GM12864 (cell line): ENCODE measurements at regions not wholly inside any gene's neighbourhood (a gene's known extent, or its start where the extent isn't known, plus 50 kb on each side); places are given as distances from the start of the nearest gene placed in this dataset.

ENCODE experiments used
- DNase-seq: peaks from one replicate; pipeline ENCODE4 v3.0.0-alpha.2; 2011; ENCODE audit warnings: low read depth
- H3K4me3 ChIP-seq: 2 replicates; pipeline ENCODE4 v1.5.1; 2011; ENCODE audit warnings: mild to moderate bottlenecking, low read depth, low read length, control low read depth
- TF ChIP-seq, protein P1 (sequence below): IDR thresholded peaks from 2 replicates; pipeline ENCODE4 v1.5.1; 2011; ENCODE audit warnings: low read depth, mild to moderate bottlenecking, moderate library complexity, low read length, control low read depth, inconsistent platforms; ENCODE audit errors: missing control alignments

DNA sequence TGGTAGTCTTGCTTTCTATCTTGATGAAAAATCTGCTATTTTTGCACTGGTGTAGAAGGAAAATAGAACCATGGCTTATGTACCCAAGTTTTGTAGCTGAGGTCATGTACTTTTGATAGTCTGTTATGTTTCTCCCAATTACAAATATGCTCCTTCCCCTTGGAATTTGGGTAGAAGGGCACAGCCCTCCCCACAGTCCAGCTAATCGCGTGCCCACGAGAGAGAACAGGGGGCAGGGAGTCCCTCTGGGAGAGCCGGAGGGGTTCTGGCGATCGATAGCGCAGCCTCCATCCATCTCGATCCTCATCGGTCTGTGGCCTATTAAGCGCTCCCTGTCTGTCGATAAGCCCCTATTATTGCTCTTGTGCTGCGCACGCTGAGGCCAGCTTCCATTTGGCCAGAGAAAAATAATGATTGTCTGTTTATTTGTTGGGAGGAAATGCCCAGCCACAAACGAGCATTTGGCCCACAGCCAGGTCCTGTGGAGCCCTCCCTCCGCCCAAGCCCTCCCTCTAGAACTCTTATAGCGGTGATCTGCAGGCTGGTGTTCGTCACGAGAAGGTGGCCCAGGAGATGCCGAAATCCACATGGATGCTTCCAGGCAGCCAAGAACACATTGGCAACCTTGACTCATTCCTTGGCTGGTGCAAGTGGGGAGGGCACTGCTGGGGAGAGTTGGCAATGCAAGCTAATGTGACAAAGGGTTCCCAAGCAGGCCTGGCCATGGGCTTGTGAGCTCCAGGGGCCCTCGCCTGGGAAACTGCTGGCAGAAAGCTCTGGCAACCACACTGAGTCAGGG, 134.7 kb upstream of the TNR start:
- TF ChIP-seq, protein P1, sequence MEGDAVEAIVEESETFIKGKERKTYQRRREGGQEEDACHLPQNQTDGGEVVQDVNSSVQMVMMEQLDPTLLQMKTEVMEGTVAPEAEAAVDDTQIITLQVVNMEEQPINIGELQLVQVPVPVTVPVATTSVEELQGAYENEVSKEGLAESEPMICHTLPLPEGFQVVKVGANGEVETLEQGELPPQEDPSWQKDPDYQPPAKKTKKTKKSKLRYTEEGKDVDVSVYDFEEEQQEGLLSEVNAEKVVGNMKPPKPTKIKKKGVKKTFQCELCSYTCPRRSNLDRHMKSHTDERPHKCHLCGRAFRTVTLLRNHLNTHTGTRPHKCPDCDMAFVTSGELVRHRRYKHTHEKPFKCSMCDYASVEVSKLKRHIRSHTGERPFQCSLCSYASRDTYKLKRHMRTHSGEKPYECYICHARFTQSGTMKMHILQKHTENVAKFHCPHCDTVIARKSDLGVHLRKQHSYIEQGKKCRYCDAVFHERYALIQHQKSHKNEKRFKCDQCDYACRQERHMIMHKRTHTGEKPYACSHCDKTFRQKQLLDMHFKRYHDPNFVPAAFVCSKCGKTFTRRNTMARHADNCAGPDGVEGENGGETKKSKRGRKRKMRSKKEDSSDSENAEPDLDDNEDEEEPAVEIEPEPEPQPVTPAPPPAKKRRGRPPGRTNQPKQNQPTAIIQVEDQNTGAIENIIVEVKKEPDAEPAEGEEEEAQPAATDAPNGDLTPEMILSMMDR = no peak
- no peak overlapping the region for H3K4me3 ChIP-seq
- DNase-seq = no peak

DNA sequence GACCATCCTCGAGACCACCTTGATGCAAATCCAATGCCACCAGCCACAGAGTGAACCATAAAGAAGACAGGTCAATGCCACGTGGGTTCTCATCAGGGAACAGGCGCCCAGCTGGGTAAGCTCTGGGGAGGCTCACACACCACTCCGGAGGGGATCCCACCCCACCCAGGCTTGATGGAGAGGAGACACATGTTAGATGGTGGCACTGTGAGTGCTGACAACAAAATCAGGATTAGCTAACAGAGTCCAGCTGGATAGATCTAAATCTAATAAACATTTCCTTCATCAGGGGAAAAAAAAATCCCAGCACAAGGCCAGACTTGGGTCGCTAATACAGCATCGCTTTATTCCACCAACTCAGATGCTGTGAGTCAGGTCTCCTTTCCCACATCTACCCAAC, 132.2 kb upstream of the TNR start:
- H3K4me3 ChIP-seq = no peak overlapping the region
- TF ChIP-seq, protein P1 = no peak
- no peak for DNase-seq

GRCh38 chr1:175874081-175874480, 130.7 kb upstream of the TNR start:
- no peak overlapping the region for H3K4me3 ChIP-seq
- TF ChIP-seq, protein P1 = no peak
- no peak for DNase-seq

- TF ChIP-seq, protein P1 = no peak
- DNase-seq = no peak
- H3K4me3 ChIP-seq = no peak overlapping the region
These were observed 130.0 kb upstream of the TNR start for GRCh38 chr1:175873290-175873935.

DNA sequence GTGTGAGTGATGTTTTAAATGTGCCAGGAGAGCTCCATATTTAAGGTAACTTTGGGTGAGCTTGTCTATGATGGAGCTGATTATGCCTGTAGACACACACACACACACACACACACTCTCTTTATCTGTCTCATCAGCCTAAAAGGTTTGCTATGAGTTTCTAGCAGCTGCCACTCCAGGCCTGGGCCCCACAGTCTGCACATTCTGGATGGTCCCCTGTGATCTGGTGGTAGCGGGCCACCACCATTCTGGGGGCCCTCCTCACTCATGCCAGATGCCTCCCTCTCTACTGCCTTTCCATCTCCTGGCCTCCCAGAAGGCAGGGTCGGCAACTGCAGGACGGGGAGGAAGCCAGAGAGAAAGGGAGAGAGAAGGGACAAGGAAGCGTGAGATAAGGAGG, 129.2 kb upstream of the TNR start:
- H3K4me3 ChIP-seq = no peak overlapping the region
- TF ChIP-seq, protein P1 = no peak
- no peak for DNase-seq

DNA sequence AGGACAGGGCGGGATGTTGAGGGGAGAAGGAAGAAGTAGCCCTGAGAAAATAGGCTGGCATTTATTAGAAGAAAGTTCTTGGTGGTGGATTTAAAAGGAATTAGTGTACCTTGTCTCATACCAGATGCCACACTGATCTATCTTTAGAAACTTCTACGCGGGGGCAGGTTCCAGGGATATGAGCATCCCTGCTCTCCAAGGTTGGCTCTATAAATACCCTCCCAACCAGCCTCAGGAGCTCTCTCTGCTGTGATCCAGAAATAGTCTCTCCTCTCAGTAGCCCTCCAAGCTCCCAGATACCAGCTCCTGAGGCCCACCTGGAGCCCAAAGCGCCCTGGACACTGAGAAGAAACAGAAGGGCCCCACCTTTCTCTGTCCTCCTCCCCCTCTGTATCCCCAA, 128.3 kb upstream of the TNR start:
- TF ChIP-seq, protein P1 = no peak
- no peak for DNase-seq
- H3K4me3 ChIP-seq = no peak overlapping the region
